ENCODE measurements at regions not wholly inside any gene's neighbourhood (a gene's known extent, or its start where the extent isn't known, plus 50 kb on each side); places are given as distances from the start of the nearest gene placed in this dataset.
"Not testable (repeated sequence)": the region's sequence is repeated elsewhere in the genome, so short reads cannot be mapped to it uniquely, and the experiment has no call there.

DNA sequence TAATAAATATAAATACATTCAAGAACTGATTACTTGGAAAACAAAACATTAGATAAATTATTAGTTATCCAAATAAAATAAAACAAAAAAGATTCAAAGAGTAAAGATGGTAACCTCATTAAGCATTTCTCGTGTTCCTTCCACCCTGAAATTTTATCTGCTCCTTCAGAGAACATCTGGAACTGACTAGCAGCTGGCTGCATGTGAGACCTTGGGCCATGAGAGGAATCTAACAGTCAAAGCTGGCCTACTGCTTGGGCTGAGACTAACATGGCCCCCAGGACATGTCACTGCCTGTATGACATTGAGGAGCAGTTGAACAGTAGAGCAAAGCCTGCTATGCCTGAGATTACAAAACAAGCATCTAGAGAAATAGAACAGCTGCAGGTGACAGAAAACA is 208.5 kb upstream of the ZSWIM2 start:
- no peak for DNase-seq (ENCODE audit: low spot score)

DNA sequence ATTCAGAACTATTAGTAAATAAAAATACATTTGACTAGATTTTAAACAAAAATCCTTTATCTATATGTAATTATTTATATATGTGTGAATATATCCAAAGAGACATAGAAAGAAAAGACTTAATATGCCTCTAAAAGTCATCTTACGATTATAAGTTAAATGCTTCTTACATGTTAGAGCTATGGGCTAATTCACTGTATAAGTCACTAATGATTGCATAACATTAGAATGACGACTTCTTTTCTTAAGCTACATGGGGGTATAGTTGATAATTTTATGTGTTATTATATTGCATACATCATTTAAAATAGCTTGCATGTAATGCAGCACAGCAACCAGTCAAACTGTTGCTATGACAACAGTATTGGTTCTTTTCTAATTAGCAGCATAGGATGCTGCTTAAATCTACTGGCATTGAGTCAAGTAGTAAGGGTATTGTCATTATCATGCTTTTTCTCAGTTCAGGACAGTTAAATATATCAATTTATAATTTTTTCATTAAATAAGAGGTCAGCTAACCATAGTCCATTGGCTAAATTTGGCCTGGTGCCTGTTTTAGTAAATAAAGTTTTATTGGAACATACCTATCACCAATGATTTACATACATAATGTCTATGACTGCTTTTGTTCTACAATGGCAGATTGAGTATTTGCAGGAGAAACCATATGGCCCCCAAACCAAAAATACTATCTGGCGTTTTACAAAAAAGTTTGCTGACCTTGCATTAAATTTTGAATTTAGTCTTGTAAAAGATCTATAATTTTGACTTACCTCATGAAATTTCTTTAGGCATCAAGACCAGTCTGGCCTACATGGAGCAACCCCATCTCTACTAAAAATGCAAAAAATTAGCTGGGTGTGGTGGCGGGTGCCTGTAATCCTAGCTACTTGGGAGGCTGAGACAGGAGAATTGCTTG is 207.7 kb upstream of the ZSWIM2 start:
- no peak for DNase-seq (ENCODE audit: low spot score)

DNA sequence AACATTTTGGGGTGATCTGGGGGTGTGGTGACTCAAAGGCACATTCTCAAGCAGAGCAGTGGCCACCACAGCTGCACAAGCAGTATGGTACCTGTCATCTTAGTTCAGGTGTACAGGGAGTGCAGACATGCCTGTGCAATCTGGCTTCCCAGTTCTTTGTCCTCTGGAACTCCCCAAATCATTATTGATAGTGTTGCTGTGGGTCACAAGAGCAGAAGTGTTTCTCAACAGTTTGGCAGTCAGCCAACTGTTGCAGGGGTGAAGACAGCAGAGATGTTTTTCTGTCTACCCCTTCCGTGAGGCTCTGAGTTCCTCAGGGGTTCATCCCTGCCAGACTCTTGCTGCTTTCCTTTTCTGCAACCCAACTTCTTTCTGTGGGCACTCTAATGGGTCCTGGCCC is 206.5 kb upstream of the ZSWIM2 start:
- DNase-seq (ENCODE audit: low spot score), result no peak

DNA sequence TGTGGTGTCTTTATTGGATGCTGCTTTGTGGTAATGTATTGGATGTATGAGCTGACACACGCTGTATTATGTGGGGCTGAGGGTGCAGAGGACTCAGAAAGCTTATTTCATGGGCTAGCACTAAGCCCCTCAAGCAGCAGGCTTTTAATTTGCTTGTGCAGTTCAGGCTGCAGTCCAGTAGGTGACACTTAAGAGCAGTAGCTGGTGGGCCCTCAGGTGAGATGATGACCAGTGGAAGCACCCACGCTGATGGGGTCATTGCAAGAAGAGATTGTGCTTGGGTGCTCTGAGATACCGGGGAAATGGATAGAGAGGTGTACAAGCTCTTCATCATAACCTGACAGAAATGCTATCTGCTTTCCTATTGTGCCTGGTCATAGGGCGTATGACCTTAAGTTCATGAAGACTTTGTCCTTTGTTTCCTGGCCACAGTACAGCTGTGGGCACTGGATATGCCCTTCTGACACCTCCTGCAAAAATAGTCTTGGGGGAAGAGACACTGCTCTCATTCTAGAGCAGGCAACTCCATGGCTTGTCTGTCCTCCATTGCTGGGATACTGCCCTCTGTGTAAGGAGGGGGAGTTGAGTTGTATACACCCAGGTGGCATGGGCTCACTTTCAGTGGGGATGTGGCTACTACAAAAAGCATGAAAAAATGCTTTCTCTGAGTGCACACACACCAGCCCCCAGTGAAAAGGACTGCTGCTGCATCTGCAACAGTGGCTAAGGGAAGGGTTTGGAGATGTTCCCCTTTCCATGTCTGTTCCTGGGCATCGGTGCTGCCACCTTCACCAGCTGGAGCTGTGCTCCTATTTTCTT is 205.7 kb upstream of the ZSWIM2 start:
- DNase-seq (ENCODE audit: low spot score), result no peak

DNA sequence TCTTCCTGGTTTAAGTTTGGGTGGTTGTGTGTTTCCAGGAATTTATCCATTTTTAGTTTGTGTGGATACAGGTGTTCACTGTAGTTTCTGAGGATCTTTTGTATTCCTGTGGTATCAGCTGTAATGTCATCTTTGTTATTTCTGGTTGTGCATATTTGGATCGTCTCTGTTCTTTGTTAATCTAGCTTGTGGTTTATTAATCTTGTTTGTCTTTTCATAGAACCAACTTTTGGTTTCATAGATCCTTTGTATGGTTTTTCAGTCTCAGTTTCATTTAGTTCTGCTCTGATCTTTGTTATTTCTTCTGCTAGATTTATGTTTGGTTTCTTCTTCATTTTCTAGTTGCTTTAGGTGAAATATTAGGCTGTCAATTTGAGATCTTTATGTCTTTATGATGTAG is 202.4 kb upstream of the ZSWIM2 start:
- DNase-seq (ENCODE audit: low spot score), result no peak

DNA sequence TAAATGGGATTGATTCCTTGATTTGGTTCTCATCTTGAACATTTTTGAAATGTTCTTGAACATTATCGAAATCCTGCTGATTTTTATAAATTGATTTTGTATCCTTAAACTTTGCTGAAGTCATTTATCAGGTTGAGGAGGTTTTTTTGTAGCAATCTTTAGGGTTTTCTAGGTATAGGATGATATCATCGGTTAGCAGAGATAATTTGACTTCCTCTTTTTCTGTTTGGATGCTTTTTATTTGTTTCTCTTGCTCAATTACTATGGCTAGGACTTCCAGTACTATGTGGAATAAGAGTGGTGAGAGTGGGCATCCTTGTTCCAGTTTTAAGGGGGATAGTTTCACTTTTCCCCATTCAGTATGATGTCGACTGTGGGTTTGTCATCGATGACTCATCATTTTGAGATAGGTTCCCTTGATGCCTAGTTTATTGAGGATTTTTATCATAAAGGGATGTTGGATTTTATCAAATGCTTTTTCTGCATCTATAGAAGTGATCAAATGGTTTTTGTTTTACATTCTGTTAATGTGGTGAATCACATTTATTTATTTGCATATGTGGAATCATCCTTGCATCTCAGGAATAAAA is 201.5 kb upstream of the ZSWIM2 start:
- DNase-seq (ENCODE audit: low spot score), result no peak

DNA sequence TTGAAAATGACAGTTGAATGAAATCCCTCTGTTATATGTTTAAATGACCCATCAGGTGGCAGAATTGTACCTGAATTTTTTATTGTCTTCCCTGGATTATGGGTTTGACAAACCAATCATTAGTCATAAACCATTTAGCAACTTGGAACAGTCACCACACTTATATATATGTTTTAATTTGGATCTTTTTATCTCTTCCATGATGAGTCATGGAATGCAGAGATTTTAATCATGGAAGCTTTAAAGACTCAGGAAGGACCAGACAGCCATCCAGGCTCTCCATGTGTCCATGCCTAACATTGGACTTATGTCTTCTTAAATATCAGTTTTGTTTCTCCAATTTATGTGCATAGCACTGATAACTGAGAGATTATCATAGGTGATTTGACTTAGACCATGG is 188.3 kb upstream of the ZSWIM2 start:
- no peak for DNase-seq (ENCODE audit: low spot score)

DNA sequence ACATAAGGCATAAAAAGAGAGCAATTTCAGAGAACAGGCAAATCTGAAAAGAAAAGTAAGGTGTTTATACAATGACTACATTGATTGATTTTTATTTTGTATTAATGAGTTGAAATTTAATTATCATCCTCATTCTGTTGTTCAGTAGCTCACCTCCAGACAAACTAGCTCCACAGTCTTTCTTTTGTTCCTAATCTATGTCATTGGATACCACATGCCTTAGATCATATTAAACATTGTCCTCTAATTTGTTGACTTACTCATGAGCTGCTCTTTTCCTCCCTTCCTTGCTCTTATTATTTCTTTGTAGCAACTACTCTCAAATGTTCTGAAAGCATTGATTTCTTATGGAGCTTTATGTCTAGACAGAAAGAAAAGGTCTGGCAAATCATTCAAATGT is 185.5 kb upstream of the ZSWIM2 start:
- DNase-seq (ENCODE audit: low spot score), result no peak

DNA sequence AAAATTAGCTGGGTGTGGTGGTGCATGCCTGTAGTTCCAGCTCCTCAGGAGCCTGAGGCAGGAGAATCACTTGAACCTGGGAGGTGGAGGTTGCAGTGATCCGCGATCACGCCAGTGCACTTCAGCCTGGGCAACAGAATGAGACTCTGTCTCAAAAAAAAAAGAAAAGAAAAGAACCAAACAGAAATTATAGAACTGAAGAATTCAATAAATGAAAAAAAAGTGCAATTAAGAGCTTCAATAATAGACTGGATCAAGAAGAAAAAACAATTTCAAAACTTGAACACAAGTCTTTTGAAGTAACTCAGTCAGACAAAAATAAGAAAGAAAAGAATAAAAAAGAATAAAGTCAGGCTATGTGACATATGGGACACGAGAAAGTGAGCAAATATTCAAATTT is 175.8 kb upstream of the ZSWIM2 start:
- DNase-seq (ENCODE audit: low spot score), result no peak

DNA sequence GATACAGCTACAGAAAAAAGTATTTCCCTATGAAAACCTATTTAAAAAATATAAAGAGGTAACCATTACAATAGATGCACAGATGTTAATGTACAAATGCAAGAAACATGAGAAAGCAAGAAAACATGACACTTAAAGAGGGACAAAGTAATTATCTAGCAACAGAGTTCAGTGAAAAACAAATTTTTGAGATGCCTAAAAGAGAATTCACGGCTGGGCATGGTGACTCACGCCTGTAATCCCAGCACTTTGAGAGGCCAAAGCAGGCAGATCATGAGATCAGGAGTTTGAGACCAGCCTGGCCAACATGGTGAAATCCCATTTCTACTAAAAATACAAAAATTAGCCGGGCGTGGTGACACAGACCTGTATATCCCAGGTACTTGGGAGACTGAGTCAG is 175.0 kb upstream of the ZSWIM2 start:
- not testable (repeated sequence) for DNase-seq (ENCODE audit: low spot score)

DNA sequence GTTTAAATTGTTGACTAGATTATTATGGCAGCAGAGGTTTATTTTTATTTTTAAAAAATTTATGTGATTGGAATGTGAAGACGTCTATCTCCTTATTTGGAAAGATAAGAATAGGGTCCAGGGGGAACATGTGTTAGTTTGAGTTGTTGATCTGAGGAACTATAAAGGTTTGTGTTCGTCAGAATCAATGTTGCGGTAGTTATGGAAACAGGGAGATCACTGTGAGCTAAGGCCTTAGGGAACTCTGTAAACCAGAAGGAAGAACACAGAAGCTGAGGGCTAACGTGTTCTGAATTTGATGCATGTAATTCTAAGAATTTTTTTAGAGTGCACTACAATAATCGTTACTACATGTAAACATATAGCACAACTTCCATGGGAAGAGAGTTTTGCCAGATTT is 168.5 kb upstream of the ZSWIM2 start:
- DNase-seq (ENCODE audit: low spot score), result no peak

DNA sequence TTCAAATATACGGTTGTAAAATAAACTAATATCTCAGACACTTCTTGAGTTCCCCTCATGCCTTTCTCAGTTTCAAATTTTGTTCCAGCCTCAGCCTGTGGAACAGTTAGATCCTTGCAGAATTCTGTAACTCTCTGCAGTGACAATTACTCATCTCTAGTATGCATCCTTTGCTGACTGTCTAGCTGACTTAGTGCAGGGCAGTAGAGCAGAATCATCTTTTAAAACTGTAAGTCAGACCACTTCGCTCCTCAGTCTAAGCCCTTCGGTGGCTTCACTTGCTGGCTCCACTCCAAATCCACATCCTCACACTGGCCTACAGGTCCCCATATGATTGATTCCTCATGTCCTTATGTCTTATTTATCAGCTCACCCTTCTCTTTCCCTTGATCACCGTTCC is 164.1 kb upstream of the ZSWIM2 start:
- no peak for DNase-seq (ENCODE audit: low spot score)

DNA sequence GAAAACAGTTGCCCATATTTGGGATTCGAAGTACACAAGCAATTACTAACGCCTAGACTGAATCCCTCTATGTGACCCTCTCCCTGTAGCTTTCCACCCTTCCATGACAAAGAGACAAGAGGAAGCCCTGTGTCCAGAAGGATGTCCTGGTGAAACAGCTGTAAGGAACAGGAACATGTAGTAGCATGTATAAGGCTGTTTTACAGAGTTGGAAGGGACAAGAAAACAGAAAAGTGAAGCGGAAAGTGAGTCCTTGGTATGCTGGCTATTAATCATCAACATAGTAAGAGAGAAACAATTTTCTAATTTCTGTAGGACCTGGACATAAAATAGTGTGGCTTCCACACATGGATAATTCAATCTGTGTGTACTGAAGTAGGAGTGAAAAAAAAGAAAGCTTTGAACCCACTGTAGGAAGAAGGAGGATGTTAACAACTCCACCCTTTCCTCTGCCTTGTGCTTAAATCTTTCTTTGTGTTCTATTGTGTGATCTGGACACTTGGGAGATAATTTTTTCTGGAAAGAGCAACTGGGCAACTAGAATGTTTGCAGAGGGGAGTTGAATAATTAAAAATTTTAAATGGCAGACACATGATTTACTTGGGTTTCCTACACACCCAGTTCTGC is 162.3 kb upstream of the ZSWIM2 start:
- DNase-seq (ENCODE audit: low spot score), result no peak

DNA sequence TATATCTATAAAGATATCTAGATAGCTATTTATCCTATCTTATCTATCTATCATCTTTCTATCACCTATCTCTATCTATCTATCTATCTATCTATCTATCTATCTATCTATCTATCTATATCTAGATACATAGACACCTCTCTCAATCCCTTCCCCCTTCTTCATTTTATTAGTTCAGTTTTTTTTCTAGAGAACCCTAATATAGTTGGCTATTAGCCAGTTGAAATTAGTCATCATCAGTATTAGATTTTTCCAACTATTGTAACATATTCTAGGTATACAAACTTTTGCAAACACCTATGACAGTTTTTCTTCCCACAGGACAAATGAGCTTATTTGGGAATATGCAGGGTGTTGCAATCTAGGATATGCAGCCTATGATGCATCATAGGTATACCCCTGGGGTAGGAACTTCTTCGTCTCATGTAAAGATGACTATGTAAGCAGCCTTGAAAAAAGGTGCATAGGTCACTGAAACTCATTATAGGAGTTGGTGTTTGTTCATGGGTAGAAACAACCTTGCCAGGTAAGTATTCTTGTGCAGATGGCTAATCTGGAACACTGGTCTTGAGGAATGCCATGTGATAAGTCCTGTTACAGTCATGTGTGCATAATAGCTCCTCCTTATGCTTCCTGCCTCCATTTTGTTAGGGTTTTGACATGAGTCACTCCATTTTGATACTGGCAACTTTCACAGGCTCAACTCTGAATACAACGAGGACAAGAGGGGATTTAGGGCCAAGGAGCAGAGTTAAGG is 160.7 kb upstream of the ZSWIM2 start:
- DNase-seq (ENCODE audit: low spot score), result no peak

DNA sequence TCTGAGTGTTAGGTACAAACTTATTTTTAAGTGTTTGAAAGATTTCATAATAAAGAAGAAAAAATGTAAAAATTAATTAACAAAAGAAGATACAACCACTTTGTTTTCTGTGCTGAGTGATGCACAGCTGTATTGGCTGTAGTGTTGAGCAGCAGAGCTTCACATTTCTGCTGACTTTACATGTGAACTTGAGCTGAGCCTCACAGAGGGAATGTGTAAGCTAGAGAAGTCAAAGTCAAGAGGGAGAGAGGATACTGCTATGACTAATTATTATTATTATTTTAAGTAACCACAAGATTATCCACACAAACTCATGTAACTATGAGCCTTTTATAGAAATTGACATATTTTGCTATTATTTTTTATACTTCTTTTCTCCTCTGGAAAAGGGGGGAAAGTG is 159.1 kb upstream of the ZSWIM2 start:
- DNase-seq (ENCODE audit: low spot score), result no peak

DNA sequence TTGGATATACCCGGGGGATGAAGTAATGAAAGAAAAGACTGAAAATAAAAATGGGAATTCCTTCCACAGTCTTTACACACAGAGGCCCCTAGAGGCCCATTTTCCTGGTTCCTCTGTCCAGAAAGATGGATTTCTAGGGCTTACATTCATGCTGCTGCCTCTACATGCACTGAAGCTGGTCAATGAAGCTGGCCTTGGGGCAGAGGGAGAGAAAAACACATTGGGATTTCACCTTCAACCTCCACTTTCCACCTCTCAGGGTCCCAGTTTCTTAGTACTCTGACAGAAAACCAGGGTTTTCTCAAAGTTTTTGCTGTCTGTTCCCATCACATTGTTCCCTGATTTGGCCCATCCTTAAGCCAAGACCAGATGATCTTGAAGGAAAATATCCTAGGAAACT is 154.6 kb upstream of the ZSWIM2 start:
- DNase-seq (ENCODE audit: low spot score), result no peak

DNA sequence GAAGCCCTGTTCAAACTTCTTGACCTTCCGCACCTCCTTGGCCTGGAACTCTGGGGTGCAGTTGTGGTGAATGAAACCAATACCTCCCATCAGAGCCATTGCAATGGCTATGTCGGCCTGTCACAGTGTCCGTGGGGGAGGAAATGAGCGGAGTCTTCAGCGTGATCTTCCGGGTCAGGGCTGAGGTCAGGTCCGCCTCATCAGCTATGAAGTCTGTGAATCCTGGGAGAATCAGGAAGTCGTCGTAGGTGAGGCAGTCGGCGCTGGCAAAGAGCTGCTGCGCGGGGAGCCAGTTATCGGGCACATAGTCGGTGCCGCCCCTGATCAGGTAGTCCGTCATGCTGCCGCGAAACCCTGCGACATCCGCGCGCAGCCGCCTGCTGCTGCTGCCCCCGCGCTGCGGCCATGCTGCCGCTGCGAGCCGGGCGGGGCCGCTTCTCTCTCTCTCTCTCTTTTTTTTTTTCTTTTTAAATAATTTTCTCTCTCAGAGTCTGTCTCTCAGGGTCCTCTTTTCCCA is 154.1 kb upstream of the ZSWIM2 start:
- DNase-seq (ENCODE audit: low spot score), result no peak

DNA sequence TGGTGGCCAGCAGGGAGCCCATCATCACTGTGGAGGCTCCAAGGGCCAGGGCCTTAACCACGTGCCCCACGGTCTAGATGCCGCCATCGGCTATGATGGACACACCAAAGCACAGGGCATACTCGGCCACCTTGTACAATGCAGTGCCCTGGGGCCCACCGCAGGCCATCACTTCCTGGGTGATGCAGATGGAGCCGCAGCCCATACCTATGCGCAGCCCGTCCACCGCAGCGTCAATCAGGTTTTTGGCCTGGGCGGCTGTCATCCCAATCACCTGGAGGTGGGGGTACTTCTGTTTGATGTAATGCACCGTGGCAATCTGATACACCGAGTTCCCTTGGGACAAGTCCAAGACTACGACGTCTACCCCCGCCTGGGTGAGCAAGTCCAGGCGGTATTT is 153.3 kb upstream of the ZSWIM2 start:
- no peak for DNase-seq (ENCODE audit: low spot score)

DNA sequence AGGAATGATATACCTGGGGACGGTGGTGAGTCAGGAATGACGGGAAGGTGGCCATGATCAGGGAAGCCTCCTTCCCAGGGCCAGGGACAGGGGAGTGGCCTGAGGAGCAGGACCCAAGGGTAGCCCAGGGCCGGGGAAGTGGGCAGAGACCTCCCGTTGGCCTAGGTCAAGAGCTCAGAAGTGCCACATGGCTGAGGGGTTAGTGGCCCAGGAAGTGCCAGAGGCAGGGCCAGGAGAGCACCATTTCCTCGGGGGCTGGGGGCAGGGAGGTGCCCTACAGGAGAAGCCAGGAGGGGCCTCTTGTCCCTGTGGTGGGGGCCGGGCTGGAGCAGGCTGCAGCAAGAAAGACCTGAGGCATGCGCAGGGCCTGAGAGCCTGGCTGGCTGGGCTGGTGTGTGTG is 152.3 kb upstream of the ZSWIM2 start:
- DNase-seq (ENCODE audit: low spot score), result no peak

DNA sequence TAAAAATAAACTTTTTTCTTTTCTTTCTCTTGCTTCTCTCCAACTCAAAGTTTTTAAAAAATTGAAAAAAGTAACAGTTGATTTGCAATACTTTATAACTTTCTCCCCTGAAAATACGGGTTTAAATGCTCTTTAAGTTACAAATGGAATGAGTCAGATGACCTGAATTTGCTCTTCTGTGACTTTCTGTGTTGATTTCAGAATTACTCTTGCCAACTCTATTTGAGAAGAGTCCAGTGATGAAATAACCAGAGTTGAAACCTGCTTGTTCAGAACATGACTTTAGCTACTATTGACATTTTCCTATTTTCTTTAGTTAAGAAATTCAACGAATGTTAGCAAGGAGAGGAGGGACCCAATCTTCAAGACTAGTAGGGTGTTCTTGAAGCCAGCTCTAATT is 146.1 kb upstream of the ZSWIM2 start:
- no peak for DNase-seq (ENCODE audit: low spot score)

DNA sequence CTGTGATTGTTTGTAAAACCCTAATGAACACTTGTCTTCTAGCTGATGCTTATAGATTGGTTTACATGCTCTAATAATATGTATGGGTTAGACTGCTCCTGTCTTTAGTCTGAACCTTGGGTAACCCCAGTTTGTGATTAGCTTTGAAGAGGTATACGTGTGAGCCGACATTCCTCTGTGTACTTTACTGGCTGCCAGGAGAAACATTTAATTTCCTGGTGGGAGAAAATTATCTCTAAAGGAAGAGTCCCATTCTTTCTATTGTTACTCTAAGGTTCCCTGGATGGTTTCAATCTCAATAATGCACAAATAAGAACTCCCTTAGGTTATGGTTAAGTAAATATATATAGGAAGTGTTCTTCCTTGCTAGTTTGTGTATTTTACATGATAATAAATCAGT is 143.6 kb upstream of the ZSWIM2 start:
- no peak for DNase-seq (ENCODE audit: low spot score)

Measured in cerebellar cortex (tissue), 1 donor.